ENCODE measurements at regions not wholly inside any gene's neighbourhood (a gene's known extent, or its start where the extent isn't known, plus 50 kb on each side); places are given as distances from the start of the nearest gene placed in this dataset.

DNA sequence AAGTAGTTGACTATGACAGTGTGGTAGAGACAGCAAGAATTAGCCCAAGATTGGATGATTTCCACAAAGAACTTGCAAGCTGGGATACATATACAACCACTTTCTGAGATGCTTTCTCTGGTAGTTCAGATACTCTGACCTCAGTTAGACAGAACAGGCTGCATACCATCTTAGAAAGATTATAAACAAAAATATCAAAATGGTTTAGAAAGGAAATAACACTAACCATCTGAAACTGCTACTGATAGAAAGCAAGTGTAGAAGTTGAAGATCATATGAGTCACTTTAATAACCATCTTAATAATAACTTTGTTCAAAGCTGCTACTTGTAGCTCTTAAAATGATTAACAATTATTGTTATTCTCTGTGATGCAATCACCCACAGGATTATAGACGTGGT, 255.4 kb upstream of the TTC29 start:
- TF ChIP-seq, protein P1, sequence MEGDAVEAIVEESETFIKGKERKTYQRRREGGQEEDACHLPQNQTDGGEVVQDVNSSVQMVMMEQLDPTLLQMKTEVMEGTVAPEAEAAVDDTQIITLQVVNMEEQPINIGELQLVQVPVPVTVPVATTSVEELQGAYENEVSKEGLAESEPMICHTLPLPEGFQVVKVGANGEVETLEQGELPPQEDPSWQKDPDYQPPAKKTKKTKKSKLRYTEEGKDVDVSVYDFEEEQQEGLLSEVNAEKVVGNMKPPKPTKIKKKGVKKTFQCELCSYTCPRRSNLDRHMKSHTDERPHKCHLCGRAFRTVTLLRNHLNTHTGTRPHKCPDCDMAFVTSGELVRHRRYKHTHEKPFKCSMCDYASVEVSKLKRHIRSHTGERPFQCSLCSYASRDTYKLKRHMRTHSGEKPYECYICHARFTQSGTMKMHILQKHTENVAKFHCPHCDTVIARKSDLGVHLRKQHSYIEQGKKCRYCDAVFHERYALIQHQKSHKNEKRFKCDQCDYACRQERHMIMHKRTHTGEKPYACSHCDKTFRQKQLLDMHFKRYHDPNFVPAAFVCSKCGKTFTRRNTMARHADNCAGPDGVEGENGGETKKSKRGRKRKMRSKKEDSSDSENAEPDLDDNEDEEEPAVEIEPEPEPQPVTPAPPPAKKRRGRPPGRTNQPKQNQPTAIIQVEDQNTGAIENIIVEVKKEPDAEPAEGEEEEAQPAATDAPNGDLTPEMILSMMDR (IDR thresholded peaks at IDR 0.05; ENCODE audit: poor library complexity), result no peak
- no peak for TF ChIP-seq EZH2 (IDR thresholded peaks at IDR 0.05; ENCODE audit: borderline replicate concordance)
